Renal cortex interstitium (tissue), 11 donors: ENCODE measurements at regions not wholly inside any gene's neighbourhood (a gene's known extent, or its start where the extent isn't known, plus 50 kb on each side); places are given as distances from the start of the nearest gene placed in this dataset.

Source experiments
- DNase-seq, 11 donors: peaks; one replicate each; pipeline ENCODE4 v3.0.0-alpha.2; 2013; ENCODE audit warnings: low read depth in 9 of 11, low spot score in 4 of 11; ENCODE audit errors: extremely low read depth in 1 of 11

DNA sequence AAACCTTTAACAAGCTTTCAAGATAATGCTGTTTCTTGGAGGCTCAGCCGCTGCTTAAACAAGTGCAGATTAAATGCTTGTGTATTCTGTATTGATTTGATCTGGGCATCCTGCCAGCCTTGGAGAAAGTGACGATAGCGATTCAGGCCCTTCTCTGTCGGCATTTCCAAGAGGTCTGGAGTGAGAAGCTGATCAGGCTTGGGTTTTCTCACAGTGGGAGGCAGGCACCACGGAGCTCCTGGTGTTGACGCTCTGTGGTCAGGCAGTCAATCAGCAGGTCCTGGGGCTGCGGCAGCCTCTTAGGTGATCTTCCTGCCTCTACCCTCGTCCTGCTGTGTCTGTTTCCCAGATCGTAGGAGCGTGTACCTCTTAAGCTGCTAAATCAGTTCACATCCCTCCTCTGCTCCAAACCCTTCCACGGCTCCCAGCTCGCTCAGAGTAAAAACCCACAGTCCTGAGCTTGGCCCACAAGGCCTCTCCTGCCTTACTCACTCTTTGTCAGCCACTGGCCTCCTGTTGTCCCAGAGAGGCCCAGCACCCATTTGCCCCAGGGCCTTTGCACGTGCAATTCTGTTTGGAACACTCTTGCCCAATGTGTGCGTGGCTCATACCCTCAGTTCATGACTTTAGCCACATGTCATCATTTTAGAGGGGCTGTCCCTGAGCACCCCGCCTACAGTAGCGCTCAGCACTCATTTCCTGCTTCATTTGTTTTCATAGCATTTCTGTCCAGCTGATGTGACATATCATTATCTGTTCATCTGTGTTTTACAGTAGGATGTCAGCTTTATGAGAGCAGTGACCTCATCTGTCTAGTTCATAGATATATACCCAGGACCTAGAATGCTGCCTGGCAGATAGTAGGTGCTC is 155.4 kb downstream of the AACS start:
- no peak for DNase-seq

DNA sequence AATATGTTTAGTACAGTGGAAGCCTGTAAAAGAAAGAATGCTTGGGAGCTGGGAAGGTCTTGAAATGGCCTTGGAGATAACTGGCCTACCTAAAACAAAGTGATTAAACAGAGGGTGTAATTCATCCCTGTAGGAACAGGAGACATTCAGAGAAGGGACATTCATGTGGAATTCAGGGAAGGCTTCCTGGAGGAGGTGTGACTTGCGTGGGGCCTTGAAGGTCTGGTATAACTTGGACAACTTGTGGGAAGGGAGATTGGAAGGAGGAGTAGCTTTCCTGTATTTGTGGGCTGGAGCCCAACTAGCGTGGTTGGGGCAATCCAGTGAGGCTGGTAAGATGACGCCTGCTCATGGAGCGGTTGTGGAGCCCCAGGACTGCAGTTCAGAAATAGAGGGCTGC is 156.4 kb downstream of the AACS start:
- no peak for DNase-seq

DNA sequence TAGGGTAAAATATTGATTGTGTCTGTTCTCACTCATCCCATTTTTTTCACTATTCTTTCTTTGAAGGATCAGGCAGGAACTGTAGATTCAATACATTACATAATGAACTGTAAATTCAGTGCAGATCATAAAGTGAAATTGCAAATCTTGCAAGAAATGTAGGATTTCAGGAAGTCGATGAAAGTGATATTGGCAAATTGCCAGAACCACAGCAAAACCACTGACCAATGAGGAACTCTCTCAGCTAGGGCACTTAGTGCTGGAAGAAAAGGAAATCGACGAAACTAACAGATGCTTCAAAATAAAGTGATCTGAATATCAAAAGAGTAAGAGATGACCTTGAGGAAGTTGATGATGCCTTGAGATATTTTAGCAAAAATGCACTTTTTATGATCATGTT is 157.6 kb downstream of the AACS start:
- no peak for DNase-seq

DNA sequence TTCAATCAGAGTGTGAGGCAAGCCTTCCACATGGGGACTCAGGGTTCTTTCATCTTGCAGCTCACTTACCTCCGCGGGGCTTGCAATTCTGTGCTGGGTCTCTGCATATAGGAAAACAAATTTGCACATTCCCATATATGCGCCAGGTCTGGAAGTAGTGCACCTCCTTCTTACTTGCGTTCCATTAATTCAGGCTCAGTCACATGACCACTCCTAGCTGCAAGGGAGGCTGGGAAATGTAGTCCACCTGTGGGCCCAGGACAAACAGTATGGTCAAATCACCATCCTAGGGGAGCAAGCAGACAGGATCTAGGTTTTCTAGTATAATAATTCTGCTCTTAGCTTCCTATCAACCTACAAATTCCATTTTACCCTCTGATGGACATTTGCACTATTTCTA is 160.4 kb downstream of the AACS start:
- DNase-seq = no peak

GRCh38 chr12:125228519-125229260 is 163.5 kb downstream of the AACS start:
- no peak for DNase-seq

GRCh38 chr12:125229878-125230530 is 164.8 kb downstream of the AACS start:
- no peak for DNase-seq

DNA sequence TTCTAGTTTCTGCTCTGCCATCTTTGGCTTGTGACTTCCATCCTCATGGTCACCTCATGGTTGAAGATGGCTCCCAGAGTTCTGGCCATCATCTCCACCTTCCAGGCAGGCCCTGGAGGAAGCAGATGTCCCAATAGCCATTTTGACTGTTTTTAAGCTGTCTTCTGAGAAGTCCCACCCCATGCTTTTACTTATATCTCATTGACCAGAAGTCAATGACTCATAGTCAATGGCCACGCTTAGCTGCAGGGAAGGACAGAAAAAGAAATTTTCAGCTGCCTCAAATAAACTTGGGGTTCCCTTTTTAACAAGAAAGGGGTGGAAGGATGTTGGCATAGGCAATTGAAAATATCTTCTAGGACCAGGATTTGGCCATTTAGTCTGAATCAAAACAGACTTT is 168.1 kb downstream of the AACS start:
- DNase-seq = no peak

GRCh38 chr12:125239563-125239962 is 174.3 kb downstream of the AACS start:
- no peak for DNase-seq

DNA sequence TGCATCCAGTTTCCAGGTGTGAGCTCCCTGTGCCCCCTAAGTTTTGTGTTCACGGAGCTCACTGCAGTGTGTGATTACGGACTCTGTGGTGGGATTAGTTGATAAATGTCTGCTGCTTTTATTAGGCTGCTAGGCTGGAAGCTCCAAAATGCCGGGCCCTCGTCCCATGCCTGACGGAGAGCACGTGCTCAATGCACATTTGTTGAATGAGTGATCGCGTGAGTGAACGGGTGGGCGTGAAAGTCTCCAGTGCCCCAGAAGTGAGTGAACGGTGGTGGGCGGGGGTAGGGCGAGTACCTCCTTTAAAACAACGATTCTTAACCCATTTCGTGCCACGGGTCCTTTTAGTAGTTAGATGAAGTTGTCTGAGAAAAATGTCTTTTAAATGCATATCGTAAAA is 175.5 kb downstream of the AACS start:
- DNase-seq = no peak

DNA sequence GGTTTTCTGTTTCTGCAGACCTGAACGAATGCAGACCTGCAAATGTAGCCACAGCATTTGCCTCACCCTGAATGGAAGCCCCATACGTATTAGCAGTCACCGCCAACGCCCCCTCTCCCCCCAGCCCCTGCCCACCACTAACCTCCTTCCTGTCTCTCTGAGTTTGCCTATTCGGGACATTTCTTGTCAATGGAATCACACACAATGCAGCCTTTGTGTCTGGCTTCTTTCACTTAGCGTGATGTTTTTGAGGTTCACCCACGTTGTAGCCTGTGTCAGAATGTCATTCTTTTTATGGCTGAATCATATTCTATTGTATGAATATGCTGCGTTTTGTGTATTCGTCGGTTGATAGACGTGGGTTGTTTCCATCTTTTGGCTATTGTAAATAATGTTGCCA is 178.6 kb downstream of the AACS start:
- DNase-seq = no peak

DNA sequence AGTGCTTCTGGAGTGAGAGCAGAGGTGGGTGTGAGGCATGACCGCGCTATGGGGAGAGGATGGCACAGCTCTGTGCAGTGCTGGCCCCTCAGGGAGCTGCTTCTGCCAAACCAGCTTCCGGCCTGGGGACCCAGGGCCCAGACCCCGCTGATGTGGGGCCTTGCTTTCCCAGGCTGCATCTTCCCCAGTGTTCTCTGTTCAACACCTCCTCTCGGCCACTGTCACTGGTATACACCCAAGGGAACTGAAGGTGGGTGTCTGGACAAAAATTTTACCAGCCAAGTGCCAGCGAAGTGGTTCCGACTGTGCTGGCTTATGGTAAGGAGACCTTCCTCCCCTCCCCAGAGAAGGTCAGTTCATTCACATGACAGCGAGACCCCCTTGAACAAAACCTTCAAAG is 179.1 kb downstream of the AACS start:
- DNase-seq = no peak

- no peak for DNase-seq
Measured at GRCh38 chr12:125245581-125246557, 180.6 kb downstream of the AACS start.

- DNase-seq = no peak
Measured at GRCh38 chr12:125247477-125247876, 182.2 kb downstream of the AACS start.

GRCh38 chr12:125249066-125249824 is 184.0 kb downstream of the AACS start:
- no peak for DNase-seq

DNA sequence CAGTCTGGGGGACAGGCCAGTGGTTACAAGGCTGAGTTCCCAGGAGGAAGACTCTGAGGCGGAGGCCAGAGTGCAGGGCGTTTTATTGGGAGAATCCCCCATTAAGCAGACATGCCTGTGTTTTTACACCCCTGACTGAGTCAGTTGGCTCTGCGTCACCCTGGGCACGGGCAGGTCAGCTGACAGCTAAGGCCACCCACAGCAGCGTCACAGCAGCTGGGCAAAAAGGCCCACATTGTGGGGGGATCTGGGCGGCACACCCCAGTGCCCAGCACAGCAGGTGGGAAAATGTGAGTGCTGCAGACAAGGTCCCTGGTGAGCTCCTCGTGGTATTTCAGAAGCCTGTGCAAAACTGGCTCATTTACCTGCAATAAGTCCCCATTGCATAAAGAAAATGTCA is 184.7 kb downstream of the AACS start:
- no peak for DNase-seq

DNA sequence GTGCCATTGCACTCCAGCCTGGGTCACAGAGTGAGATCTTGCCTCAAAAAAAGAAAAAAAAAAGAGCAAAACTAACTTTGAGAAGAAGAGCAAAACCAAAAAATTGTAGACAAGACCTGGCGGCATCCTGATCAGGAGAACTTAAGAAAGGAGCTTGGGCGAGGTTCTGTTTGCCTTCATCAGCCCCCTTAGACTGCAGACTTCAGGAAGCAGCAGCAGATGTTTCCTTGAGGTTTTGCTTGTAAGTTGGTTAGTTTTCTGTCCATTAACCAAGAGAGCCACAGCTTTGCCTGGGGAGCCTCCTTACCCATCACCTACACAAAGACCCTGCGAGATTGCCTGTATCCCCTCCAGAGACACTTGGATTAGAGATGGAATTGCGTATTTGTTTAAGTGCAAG is 189.0 kb downstream of the AACS start:
- DNase-seq = no peak

DNA sequence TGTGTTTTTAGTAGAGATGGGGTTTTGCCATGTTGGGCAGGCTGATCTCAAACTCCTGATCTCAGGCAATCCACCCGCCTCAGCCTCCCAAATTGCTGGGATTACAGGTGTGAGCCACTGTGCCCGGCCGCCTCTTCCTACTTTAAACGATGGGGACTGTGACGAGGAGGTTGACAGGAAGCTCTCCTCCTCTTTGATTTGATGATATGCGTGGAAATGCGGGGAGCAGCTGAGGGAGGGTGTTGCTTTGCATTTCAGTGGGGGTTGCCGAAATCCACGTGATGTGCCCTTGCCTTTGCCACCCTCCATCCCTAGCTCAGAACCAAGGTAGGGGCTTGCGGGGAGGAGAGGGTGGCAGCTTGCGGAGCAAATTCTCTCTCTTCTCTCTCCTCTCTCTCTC is 189.6 kb downstream of the AACS start:
- DNase-seq = no peak

- DNase-seq = peak in 1 of 11 donors; percentile 10
Measured at GRCh38 chr12:125255935-125256633, 190.8 kb downstream of the AACS start.
